ENCODE measurements at regions not wholly inside any gene's neighbourhood (a gene's known extent, or its start where the extent isn't known, plus 50 kb on each side); places are given as distances from the start of the nearest gene placed in this dataset.

- no peak for DNase-seq
- Histone ChIP-seq H3K4me3 (ENCODE audit: low read length) (no peak overlapping the region), H3K9me3 (ENCODE audit: control insufficient read depth, low read length) (peaks cover 13% of the 10 kb centered on the region), H3K27me3 (ENCODE audit: control insufficient read depth, insufficient read depth, low read length, poor library complexity, severe bottlenecking) (no peaks in the 10 kb centered on the region), H3K36me3 (ENCODE audit: control insufficient read depth, insufficient read depth, low read length) (peaks cover 4% of the 10 kb centered on the region), H3K27ac (ENCODE audit: low read depth, low read length) (no peak overlapping the region), H3K9ac (ENCODE audit: extremely low read depth, low read length, poor library complexity, severe bottlenecking) (no peak overlapping the region), H3K4me1 (ENCODE audit: control insufficient read depth, insufficient read depth, low read length) (no peaks in the 10 kb centered on the region)
- WGBS, 2 experiments (ENCODE audit: insufficient coverage in 1 of 2, insufficient read length in 1 of 2), result 78 to 92% methylated on average over 1 to 4 of the region's 4 CpGs
- no peak overlapping the region for H3K27ac Mint-ChIP-seq
- no peaks in the 10 kb centered on the region for H3K27me3 Mint-ChIP-seq (ENCODE audit: insufficient read depth)
- peaks cover 24% of the 10 kb centered on the region for H3K36me3 Mint-ChIP-seq (ENCODE audit: low read depth)
- H3K9me3 Mint-ChIP-seq, result peaks cover 10% of the 10 kb centered on the region
- peaks cover 21% of the 10 kb centered on the region for H3K4me1 Mint-ChIP-seq
- TF ChIP-seq CTCF (conservative IDR thresholded peaks at IDR 0.05), result no peak
- H3K4me3 Mint-ChIP-seq, result no peak overlapping the region
These were observed 186.2 kb upstream of the TBC1D5 start for GRCh38 chr3:17928502-17929145.

GRCh38 chr3:17927036-17927435 lies 184.6 kb upstream of the TBC1D5 start:
- Histone ChIP-seq H3K9me3 (ENCODE audit: control insufficient read depth, low read length) (peaks cover 11% of the 10 kb centered on the region), H3K27ac (ENCODE audit: low read depth, low read length) (no peak overlapping the region), H3K4me1 (ENCODE audit: control insufficient read depth, insufficient read depth, low read length) (no peaks in the 10 kb centered on the region), H3K4me3 (ENCODE audit: low read length) (no peak overlapping the region), H3K27me3 (ENCODE audit: control insufficient read depth, insufficient read depth, low read length, poor library complexity, severe bottlenecking) (no peaks in the 10 kb centered on the region), H3K9ac (ENCODE audit: extremely low read depth, low read length, poor library complexity, severe bottlenecking) (no peak overlapping the region), H3K36me3 (ENCODE audit: control insufficient read depth, insufficient read depth, low read length) (peaks cover 4% of the 10 kb centered on the region)
- 96 to 100% methylated on average over 1 to 3 of the region's 3 CpGs for WGBS, 2 experiments (ENCODE audit: insufficient coverage in 1 of 2, insufficient read length in 1 of 2)
- DNase-seq, result no peak
- Mint-ChIP-seq H3K27me3 (ENCODE audit: insufficient read depth) (no peaks in the 10 kb centered on the region), H3K4me1 (peaks cover 16% of the 10 kb centered on the region), H3K27ac (no peak overlapping the region), H3K4me3 (no peak overlapping the region), H3K9me3 (peaks cover 10% of the 10 kb centered on the region), H3K36me3 (ENCODE audit: low read depth) (peaks cover 21% of the 10 kb centered on the region)
- no peak for TF ChIP-seq CTCF (conservative IDR thresholded peaks at IDR 0.05)

- Histone ChIP-seq H3K4me1 (ENCODE audit: control insufficient read depth, insufficient read depth, low read length) (no peaks in the 10 kb centered on the region), H3K9me3 (ENCODE audit: control insufficient read depth, low read length) (no peaks in the 10 kb centered on the region), H3K36me3 (ENCODE audit: control insufficient read depth, insufficient read depth, low read length) (no peaks in the 10 kb centered on the region), H3K27ac (ENCODE audit: low read depth, low read length) (no peak overlapping the region), H3K9ac (ENCODE audit: extremely low read depth, low read length, poor library complexity, severe bottlenecking) (no peak overlapping the region), H3K27me3 (ENCODE audit: control insufficient read depth, insufficient read depth, low read length, poor library complexity, severe bottlenecking) (no peaks in the 10 kb centered on the region), H3K4me3 (ENCODE audit: low read length) (no peak overlapping the region)
- Mint-ChIP-seq H3K4me1 (peaks cover 13% of the 10 kb centered on the region), H3K36me3 (ENCODE audit: low read depth) (peaks cover 9% of the 10 kb centered on the region), H3K4me3 (no peak overlapping the region), H3K9me3 (peaks cover 4% of the 10 kb centered on the region), H3K27ac (no peak overlapping the region), H3K27me3 (ENCODE audit: insufficient read depth) (no peaks in the 10 kb centered on the region)
- WGBS, 2 experiments (ENCODE audit: insufficient coverage in 1 of 2, insufficient read length in 1 of 2), result 86 to 100% methylated on average over 2 to 3 of the region's 4 CpGs
- DNase-seq, result no peak
- no peak for TF ChIP-seq CTCF (conservative IDR thresholded peaks at IDR 0.05)
These were observed 172.9 kb upstream of the TBC1D5 start for GRCh38 chr3:17915341-17915740.

Measured in endodermal cell (in vitro differentiated cells).